Activated T-cell treated with anti-CD3 and anti-CD28 coated beads for 48 hours (primary cell): ENCODE measurements at regions not wholly inside any gene's neighbourhood (a gene's known extent, or its start where the extent isn't known, plus 50 kb on each side); places are given as distances from the start of the nearest gene placed in this dataset.
"Not testable (repeated sequence)": the region's sequence is repeated elsewhere in the genome, so short reads cannot be mapped to it uniquely, and the experiment has no call there.

Experiments
- DNase-seq: peaks from one replicate; pipeline ENCODE4 v3.0.0-alpha.2; 2020; ENCODE audit warnings: low read depth

DNA sequence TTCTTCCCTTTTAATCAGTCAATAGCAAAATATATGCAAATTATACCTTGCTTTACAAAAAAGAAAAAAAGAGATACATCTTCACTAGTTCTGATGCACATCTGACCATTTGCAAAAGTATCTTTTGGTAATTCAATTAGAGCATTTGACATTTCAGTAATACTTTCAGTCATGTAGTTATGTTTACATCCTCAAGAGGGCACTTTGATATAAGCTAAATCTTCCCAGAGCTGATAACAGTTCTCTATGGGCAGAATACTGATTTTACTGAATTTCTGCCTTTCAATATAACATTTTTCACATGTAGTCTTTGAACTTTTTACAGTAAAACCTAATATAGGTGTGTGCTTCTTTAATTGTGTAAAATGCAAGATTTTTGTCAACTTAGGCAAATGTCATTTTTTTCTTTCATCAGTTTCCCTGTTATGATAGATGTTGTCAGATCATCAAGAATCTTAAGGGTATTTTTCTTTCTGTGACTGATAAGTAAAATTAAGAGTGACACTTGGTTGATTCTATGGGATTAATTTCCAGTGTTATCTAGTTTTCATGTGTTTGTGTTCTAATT is 703.5 kb upstream of the SEMA3D start:
- no peak for DNase-seq

DNA sequence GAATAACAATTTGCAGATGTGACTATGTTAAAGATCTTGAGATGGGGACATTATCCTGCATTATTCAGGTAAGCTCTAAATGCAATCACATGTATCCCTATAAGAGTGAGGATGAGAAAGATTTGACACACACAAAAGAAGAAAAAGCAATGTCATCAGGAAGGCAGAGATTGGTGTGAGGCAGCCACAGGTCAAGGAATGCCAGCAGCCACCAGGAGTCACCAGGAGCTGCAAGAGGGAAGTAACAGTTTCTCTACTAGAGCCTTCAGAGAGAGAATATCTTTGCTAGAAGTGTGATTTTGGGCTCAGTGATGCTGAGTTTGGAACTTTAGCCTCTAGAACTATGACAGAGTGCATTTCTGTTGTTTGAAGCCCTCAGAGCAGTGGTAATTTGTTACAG is 700.3 kb upstream of the SEMA3D start:
- no peak for DNase-seq

DNA sequence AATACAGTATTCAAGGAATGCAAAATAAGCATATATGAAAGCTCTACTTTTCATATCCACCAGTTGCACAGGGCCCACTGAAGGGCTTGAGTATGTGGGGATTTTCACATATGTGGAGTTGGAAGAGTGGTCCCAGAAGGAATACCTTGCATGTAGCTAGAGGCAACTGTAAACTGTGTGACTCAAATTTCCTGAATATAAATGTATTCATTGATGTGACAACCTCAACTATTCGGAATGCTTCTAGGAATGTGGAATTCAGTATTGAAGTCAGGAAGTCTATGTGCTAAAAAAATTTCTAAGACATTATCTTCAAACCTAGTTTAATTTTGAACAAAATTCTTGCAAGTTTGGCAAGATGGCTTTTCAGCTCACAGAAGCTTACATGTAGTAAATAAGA is 695.5 kb upstream of the SEMA3D start:
- DNase-seq = no peak

DNA sequence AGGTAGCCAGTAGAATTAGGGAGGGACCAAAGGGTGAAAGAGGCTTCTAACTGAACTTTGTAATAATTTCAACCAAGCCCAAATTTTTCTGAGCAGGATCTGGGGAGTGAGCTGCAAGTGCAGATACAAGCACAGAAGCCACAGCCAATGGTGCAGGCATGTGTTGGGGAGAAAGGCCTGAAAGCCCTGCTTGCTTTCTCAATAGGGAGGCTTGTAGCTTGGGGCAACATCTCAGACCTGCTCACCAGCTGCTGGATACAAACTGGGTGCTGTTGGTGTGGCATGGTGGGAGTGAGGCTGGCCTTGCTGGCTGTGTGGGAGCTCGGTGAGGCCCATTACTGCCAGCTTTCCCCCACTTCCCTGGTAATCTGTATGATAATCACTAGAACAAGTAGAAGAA is 688.5 kb upstream of the SEMA3D start:
- no peak for DNase-seq

DNA sequence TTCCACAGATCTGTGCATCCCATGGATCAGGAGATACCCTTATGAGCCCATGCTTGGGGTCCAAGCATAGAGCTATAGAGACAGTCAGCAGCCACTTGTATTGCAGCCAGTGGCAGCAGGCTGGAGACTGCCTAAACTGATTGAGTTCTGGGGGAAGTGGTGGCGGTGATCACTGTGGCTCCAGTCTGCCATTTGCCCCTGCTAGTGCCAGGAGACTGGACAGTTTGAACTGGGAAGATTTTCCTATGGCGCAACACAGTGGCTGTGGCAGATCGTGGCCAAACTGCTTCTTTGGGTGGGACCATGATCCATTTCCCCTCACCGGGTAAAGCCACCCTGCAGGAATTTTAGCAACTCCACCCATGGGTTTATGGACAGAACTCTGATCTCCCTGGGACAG is 679.7 kb upstream of the SEMA3D start:
- DNase-seq = no peak

DNA sequence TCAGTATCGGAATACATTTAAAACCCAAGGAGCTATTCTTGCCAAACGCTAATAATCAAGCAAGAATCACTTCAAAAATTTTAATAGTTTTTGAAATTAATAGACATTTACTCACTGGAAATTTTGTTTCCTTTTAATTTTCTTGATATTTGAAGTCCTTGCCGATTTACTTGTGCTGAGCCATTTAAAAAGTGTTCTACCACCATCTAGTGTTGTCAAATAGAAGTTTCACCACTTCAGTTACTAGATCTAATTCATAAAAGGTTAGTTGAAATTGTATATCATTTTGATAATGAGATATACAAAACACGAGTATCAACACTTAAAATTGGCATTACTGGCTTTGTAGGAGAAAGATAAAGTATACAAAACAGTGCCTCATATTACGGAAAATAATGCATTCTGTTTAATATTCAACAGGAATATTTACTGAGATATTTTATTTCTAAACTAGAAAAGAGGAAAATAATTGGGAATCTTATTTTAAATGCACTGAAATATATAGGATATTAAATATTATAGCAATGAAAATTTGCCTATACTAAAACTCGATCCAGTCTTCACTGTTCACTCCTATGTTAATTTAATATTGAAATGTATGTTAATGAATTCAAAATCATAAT is 664.8 kb upstream of the SEMA3D start:
- DNase-seq = no peak

DNA sequence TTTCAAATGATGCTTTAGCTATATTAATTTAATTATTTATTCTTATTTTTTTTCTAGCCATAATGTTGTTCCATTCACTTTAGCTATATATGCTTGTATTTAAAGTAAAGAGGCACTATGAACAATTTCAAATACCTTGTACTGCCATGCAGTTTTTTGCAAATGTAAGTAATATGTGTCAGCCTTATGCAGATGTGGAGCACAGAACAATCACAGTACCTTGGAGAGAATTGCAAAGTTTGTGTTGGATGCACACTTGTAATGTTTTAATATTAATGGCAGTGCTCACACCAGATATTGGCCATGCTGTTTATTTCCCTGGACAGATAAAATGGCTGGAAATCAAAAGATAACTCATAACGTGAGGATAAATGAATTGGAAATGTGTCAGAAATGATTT is 663.5 kb upstream of the SEMA3D start:
- DNase-seq = no peak

DNA sequence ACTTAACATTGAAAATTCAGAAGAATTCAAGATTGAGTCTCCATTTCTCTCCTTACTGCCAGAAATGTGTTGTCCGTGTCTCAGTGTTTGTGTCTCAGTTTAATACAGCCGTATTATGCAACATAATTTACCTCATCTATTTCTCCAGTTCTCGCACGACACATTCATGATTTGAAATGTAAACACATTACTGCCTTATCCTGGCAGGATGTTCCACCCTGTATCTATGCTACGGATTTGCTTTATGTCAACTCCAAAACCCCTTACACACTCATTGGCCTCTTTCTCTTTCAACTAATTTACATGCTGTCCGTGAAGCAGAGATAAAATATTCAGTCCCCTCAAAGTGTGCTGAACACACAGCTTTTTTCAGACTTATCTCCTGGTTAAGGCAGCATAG is 653.7 kb upstream of the SEMA3D start:
- no peak for DNase-seq

DNA sequence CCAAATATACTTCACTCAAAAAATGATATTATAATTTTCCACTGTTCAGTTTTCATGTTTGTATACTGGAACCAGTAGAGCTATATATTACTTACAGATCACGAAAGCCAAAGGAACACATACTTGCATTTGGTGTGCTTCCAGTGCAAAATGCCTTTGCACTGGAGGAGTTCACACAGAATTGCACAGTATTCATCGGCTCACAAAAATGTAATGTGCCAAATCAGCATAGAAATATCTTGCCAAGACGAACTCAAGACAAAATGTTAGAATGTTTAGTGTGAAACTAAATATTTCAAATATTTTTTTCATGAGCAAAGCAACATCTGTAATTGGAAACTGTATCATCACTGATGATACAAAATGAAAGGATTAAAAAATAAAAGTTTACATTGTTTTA is 646.2 kb upstream of the SEMA3D start:
- no peak for DNase-seq

DNA sequence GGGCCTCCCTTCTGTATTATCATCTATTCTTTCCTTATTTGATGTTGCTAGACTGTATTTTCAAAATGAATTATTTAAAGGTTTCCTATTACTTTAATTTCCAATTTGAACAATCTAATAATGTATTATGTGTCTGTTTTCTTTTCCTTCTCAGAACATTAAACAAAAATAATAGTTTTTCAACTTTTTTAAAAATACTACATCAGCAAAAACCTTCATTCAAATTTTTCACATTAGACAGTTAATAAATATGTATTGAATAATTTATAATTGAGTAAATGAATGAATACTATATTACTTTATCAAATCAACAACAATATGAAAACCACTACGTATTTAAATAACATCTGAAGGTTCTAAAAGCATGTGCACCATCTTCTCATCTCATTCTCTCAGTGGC is 644.1 kb upstream of the SEMA3D start:
- DNase-seq = no peak

DNA sequence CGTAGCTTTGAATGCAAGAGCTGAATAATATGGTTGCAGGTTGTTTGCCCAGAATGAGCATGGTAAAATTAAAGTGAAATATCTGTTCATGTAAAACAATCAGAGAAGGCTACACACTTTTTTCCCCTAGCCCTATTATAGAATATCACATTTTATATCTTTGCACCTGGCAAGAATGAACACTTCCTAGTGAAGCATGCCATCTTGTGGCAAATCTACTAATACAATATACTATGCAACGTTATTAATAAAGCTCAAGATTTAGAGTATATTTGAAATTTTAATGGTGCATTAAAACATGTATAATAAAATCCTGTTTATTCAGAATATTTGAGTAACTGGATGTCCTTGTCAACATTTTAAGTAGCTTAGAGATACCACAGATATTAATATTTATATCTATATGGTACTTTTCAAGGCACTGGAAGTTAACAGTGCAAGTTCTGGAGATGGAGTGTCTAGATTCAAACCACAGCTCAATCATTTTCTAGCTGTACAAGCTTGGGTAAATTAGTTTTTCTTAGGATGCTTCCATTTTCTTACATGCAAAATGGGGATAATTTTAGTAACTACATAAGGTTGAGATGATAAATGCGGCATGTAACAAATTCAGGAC is 643.1 kb upstream of the SEMA3D start:
- no peak for DNase-seq

DNA sequence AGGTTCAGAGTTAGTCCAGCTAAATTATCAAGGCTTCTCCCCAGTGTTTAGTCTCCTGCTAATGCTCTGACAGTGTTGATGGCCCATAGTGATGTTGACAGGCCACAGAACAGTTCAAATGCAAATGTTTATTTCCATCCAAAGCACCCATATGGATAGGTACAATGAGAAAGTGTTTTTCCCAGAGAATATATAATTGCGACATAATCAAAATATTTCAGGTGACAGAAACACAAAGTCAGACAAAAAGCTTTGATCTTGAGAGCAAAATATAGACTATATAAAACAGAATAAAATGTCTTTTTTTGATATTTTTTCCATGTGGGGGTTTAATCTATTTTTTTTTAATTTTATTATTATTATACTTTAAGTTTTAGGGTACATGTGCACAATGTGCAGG is 642.3 kb upstream of the SEMA3D start:
- no peak for DNase-seq

DNA sequence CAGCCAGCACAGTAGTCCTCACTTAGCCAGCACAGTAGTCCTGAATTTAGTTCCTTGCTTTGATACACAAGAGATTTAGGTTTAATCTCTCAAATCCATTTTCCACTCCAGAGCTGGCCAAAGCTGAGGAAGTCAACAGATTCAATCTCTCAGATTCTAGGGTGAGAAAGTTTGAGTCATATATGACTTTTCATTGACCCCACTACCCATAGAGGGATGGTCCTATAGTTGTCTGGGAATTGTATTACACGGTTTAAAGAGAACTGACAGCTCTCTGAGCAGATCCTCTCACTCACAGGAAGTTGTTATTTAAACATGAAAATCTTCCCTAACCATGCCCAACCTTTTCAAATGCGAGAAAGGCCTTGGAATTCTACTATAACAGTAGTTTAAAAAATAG is 641.8 kb upstream of the SEMA3D start:
- no peak for DNase-seq

DNA sequence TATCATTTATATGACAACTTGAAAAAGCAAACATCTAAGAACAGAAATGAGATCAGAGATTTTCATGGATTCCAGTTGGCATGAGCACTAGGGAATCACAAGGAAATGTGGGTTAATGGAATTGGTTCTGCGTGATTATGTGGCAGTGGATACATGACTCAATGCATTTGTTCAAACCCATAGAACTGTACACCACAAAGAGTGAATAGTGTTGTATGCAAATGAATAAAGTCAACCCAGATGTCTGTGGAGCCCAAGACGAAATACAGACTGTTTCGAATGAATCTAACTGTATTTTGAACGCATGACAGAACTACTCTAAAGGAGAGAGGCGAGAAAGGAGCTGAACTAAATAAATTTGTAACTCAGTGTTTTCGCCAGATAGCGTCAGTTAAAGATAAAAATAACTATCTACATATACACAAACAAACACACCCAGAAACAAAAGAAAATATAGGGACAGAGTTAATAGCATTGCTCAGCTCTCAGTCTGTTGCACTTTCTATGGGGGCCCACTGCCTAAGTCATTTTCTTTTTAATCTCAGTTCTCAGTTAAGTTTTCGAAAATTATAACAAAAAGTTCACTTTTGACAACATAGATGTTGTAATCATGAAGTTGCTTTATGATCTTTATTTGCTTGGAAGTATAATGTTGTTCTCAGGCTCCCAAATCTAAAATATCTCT is 636.7 kb upstream of the SEMA3D start:
- no peak for DNase-seq

DNA sequence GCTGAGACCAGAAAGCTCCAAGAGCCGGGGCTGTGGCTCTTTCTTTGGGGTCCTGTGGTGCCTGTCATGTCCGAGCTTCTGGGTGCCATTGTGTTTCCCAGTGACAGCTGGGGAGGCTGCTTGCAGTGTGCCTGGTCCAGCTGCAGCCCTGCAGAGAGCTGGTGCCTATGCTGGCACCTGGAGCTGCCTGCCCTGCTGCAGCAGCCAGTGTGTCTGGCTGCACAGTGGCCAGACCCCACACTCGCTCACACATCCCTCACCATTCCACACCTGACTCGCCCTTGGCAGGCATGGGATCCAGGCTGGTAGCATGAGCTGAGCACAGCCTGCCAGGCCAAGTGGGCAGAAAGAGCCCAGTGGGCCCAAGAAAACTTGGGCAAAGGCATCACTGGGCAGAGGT is 635.1 kb upstream of the SEMA3D start:
- no peak for DNase-seq

DNA sequence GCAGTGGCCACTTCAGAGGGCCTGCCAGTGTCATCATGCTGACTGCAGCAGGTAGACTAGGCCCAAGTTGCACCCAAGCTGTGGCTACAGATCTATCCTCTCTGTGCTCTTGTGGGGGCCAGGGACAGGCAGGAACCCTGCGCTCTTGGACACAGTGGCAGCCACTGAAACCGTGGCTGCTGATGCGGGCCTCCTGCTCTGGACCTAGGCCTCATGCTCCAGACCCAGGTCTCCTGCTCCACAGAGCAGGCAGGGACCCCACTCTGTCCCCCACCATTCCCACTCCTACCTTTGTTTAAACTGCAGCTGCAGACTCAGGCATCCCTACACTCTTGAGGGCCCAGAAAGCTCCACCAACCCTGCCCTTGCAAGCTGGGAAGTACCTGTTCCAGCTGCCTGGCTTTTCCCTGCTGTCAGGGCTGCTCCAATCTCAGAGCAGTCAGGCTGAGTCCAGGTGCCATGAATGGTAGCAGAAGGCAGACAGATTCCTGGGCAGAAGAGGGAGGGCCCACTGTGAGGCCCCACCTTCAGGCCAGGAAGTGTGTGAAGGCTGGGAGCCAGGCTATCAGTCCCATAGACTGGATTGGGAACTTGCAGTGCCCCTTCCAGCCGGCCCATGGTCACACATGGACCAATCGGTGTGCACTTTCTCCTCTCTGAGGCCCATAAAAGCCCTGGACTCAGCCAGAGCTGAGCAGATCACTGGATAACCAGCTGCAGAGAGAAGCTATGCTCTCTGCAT is 634.0 kb upstream of the SEMA3D start:
- DNase-seq = no peak

DNA sequence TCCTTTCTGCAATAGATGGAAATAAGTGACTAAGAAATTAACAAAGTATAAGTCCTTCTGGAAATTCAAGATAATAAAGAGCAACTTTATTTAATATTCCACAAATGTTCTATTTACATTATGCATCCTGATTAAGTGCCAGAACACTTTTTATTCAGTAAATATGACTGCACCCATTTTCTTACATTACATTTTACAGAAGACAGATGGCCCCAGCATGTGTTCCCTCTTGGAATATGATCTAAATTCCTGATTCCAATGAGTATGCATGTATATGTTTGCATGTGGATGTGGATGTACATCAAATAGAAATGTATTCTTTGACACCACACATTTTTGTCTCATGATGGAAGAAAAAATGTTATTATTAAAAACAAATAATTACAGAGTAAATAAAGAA is 628.7 kb upstream of the SEMA3D start:
- no peak for DNase-seq

DNA sequence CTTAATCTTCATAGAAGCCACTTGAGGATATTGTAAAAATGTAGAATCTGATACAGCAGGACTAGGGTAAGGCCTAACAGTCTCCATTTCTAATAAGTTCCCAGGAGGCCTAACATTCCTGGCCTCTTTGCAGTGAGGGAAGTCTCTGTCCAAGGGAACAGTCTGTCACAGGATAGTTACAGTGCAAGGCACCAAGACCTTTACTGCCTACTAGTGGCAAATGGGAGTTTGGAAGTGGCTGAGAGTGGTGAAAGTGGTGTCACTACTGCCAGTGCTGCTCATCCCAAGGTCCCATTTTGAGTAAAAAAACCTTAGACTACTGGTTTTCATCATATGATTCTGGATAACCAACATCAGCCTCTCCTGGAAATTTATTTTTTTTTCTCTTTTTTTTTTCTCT is 619.5 kb upstream of the SEMA3D start:
- no peak for DNase-seq

DNA sequence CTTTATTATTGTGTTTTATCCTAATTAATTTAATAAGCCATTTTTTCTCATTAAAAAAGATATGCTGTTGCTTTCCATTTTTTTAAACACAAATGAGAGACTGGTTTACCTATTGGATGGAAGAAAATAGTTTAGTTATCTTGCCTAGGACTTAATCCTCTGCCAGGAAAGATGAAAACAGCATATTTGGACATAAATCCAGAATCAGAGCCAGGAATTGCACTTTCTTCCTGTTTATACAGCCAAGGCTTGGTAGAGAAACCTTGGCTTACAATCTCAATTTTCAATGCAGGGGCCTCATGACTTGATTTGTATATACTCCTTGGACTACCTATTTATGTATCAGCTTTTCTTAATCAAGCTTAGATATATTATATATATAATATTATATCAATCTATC is 618.8 kb upstream of the SEMA3D start:
- no peak for DNase-seq

DNA sequence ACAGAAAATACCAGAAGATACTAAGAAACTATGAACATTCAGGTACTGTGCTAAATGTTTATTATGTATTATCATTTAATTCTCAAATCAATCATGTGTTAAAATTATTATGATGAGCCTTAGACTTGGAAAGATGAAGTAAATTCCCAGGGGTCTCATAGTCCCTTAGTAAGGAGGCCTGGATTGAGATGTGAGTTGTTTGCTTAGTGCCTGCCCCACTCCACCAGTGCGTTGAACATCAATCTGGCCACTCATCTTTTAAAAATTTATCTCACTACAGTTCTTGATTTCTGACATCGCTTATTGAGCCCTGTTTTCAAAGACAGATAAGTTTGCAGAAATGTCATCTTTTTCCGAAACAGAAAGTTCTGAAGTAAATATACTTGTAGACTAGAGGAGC is 618.4 kb upstream of the SEMA3D start:
- DNase-seq = no peak

DNA sequence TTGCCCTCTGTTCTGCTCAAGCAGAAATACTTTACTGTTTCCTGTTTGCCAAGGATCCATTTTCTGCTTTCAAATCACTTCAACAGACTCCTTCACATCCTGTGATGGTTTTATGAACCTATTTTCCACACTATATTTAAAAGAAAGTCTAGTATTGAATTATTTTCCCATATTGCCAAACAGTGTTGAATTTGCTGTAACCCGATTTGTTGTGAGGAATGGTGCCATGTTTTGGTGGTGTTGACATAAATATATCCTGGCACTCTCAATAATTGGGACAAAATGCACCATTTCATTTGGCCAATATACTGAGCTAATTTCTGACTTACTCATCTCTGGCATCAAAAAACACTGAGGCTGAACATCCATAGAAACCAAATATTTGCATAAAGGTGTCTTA is 615.4 kb upstream of the SEMA3D start:
- no peak for DNase-seq

DNA sequence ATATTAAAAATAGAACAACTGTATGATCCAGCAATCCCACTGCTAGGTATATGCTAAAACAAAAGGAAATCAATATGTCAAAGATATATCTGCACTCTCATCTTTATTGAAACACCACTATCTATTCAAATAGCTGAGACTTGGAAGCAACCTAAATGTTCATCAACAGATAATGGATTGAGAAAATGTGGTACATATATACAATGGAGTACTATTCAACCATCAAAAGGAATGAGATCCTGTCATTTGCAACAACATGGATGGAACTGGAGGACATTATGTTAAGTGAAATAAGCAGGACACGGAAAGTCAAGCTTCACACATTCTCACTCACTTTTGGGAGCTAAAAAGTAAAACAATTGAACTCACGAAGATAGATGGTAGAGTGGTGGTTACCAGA is 610.1 kb upstream of the SEMA3D start:
- DNase-seq = no peak

DNA sequence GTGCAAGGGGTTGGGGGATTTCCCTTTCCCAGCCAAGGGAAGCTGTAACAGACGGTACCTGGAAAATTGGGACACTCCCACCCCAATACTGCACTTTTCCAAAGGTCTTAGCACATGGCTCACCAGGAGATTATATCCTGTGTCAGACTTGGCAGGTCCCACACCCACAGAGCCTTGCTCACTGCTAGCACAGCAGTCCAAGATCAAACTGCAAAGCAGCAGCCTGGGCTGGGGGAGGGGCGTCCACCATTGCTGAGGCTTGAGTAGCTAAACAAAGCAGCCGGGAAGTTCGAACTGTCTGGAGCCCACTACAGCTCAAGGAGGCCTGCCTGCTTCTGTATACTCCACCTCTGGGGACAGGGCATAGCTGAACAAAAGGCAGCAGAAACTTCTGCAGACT is 604.2 kb upstream of the SEMA3D start:
- DNase-seq = not testable (repeated sequence)
